GM19452 (cell line): ENCODE measurements at regions not wholly inside any gene's neighbourhood (a gene's known extent, or its start where the extent isn't known, plus 50 kb on each side); places are given as distances from the start of the nearest gene placed in this dataset.

Experiments
- ATAC-seq: cut with Tn5 transposase; IDR thresholded peaks from one replicate; pipeline ENCODE4 v1.9.1; 2021; ENCODE audit not compliant: unreplicated experiment

- no peak for ATAC-seq
Measured at GRCh38 chr12:38984388-38984787, 79.0 kb upstream of the CPNE8 start.

- no peak for ATAC-seq
Measured at GRCh38 chr12:38983117-38983571, 77.8 kb upstream of the CPNE8 start.

GRCh38 chr12:38977132-38977531 lies 71.7 kb upstream of the CPNE8 start:
- no peak for ATAC-seq

- no peak for ATAC-seq
Measured at GRCh38 chr12:38969706-38970105, 64.3 kb upstream of the CPNE8 start.

GRCh38 chr12:38961683-38962082 lies 56.3 kb upstream of the CPNE8 start:
- no peak for ATAC-seq

GRCh38 chr12:38961012-38961411 lies 55.6 kb upstream of the CPNE8 start:
- no peak for ATAC-seq

GRCh38 chr12:38956337-38956736 lies 50.9 kb upstream of the CPNE8 start:
- no peak for ATAC-seq
